Breast epithelium (tissue), 4 donors: ENCODE measurements at regions not wholly inside any gene's neighbourhood (a gene's known extent, or its start where the extent isn't known, plus 50 kb on each side); places are given as distances from the start of the nearest gene placed in this dataset.

ENCODE experiments used
- DNase-seq, 2 donors: peaks; one replicate each; pipeline ENCODE4 v3.0.0-alpha.2; 2019; ENCODE audit warnings: low spot score in 2 of 2
- H3K27ac ChIP-seq, 2 donors: fragments of 200-600 bp; sonication (generic) in 1 of 2; one replicate each; pipeline ENCODE4 v1.5.1; 2016 to 2019; ENCODE audit warnings: mild to moderate bottlenecking in 1 of 2
- H3K27me3 ChIP-seq, 2 donors: fragments of 200-600 bp; sonication (generic) in 1 of 2; one replicate each; pipeline versions ENCODE4 v1.5.1 to v1.6.0; 2017 to 2019; ENCODE audit warnings: control low read depth in 1 of 2, mild to moderate bottlenecking in 1 of 2
- H3K36me3 ChIP-seq: fragments of 200-600 bp; one replicate; pipeline ENCODE4 v1.5.1; 2019
- H3K4me1 ChIP-seq, 2 donors: fragments of 200-600 bp; sonication (generic); one replicate each; pipeline ENCODE4 v1.5.1; 2016 to 2019; ENCODE audit warnings: control low read depth in 1 of 2
- H3K4me3 ChIP-seq, 3 donors: fragments of 200-600 bp; sonication (generic); 1 replicate in 2 of 3; 2 replicates in 1 of 3; pipeline ENCODE4 v1.5.1; 2016 to 2019; ENCODE audit warnings: mild to moderate bottlenecking in 3 of 3, moderate library complexity in 2 of 3
- H3K9me3 ChIP-seq, 2 donors: fragments of 200-600 bp; sonication (generic) in 1 of 2; one replicate each; pipeline ENCODE4 v1.5.1; 2016 to 2019; ENCODE audit warnings: control low read depth in 1 of 2
- POLR2A ChIP-seq: fragments of 450-650 bp; IDR thresholded peaks from one replicate; pipeline ENCODE4 v1.6.1; 2016; ENCODE audit warnings: antibody characterized with exemption, mild to moderate bottlenecking, moderate library complexity
- POLR2AphosphoS5 ChIP-seq, 3 donors: sonication (generic); formaldehyde crosslinking; IDR thresholded peaks; one replicate each; pipeline ENCODE4 v1.6.1; 2017; ENCODE audit warnings: antibody characterized with exemption in 3 of 3
- intact Hi-C: fragments of 100-400 bp; cut with DNase I; formaldehyde crosslinking; loops from one replicate; pipeline ENCODE4 v1.15.1; 2023; ENCODE audit warnings: low total_unique reads
- TF ChIP-seq, protein P1 (sequence below), 3 donors: fragments of 450-650 bp; IDR thresholded peaks; one replicate each; pipeline ENCODE4 v1.5.1; 2016 to 2017; ENCODE audit warnings: antibody characterized with exemption in 3 of 3, mild to moderate bottlenecking in 3 of 3, moderate library complexity in 3 of 3

DNA sequence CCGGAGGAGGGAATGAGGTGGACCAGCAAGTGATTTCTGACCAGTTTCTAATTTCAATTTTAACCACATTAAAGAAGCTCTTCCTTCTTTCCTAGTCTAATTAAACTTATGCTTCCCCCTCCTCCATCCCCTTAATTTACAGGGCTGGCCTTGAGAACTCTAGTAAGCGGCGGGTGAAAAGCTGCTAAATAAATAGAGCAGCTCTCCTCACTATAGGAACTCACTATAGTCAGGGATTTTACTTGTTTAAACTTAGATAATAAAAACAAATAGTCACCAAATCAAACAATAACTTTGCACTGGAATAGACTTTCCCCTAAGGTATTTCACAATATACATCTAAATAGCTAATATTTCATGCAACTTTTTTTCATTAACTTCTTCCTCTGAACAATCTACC, 1838.2 kb upstream of the PRR20A start:
- DNase-seq = no peak
- no peaks in the 10 kb centered on the region for H3K4me1 ChIP-seq
- no peaks in the 10 kb centered on the region for H3K9me3 ChIP-seq
- no peak overlapping the region for H3K27ac ChIP-seq
- intact Hi-C loops = no loop called here
- no peaks in the 10 kb centered on the region for H3K36me3 ChIP-seq
- no peaks in the 10 kb centered on the region for H3K27me3 ChIP-seq
- H3K4me3 ChIP-seq = no peak overlapping the region
- no peak for TF ChIP-seq POLR2AphosphoS5 (IDR thresholded peaks at IDR 0.05)

- no peak for DNase-seq
- intact Hi-C loops = no loop called here
- Histone ChIP-seq H3K36me3 (no peaks in the 10 kb centered on the region), H3K27ac (no peak overlapping the region), H3K4me1 (no peaks in the 10 kb centered on the region), H3K9me3 (no peaks in the 10 kb centered on the region), H3K4me3 (no peak overlapping the region), H3K27me3 (no peaks in the 10 kb centered on the region)
- TF ChIP-seq POLR2AphosphoS5 (IDR thresholded peaks at IDR 0.05) (no peak), POLR2A (no peak)
- TF ChIP-seq, protein P1, sequence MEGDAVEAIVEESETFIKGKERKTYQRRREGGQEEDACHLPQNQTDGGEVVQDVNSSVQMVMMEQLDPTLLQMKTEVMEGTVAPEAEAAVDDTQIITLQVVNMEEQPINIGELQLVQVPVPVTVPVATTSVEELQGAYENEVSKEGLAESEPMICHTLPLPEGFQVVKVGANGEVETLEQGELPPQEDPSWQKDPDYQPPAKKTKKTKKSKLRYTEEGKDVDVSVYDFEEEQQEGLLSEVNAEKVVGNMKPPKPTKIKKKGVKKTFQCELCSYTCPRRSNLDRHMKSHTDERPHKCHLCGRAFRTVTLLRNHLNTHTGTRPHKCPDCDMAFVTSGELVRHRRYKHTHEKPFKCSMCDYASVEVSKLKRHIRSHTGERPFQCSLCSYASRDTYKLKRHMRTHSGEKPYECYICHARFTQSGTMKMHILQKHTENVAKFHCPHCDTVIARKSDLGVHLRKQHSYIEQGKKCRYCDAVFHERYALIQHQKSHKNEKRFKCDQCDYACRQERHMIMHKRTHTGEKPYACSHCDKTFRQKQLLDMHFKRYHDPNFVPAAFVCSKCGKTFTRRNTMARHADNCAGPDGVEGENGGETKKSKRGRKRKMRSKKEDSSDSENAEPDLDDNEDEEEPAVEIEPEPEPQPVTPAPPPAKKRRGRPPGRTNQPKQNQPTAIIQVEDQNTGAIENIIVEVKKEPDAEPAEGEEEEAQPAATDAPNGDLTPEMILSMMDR (IDR thresholded peaks at IDR 0.05) = no peak
Measured at GRCh38 chr13:55307909-55308308, 1832.8 kb upstream of the PRR20A start.

DNA sequence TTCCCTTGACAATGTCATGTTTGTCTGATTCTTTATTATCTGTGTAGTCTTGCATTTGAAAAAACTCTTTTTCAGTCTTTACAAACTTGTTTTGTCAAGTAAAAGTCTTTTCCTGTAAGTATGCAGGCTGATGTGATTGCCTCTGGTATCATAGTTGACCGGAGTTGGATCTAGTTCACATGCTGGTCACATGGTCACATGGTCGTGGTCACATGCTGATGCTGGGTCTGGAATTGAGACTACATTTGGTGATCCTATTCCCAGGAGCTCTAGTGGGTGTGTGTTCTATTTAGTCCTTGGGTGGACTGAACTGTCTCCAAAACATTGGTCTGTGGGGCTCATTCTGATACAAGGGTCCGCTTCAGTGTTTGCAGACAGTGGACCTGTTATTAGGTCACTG, 1798.8 kb upstream of the PRR20A start:
- Histone ChIP-seq H3K4me1 (no peaks in the 10 kb centered on the region), H3K27me3 (no peaks in the 10 kb centered on the region), H3K4me3 (no peak overlapping the region), H3K9me3 (no peaks in the 10 kb centered on the region), H3K27ac (no peak overlapping the region), H3K36me3 (no peaks in the 10 kb centered on the region)
- no peak for DNase-seq
- no peak for TF ChIP-seq POLR2A
- TF ChIP-seq, protein P1 (IDR thresholded peaks at IDR 0.05) = no peak
- no peak for TF ChIP-seq POLR2AphosphoS5 (IDR thresholded peaks at IDR 0.05)
- intact Hi-C loops = no loop called here

- intact Hi-C loops = no loop called here
- H3K27ac ChIP-seq = no peak overlapping the region
- no peaks in the 10 kb centered on the region for H3K9me3 ChIP-seq
- TF ChIP-seq, protein P1 (IDR thresholded peaks at IDR 0.05) = no peak
- TF ChIP-seq POLR2AphosphoS5 (IDR thresholded peaks at IDR 0.05) = no peak
- no peak for TF ChIP-seq POLR2A
- H3K36me3 ChIP-seq = no peaks in the 10 kb centered on the region
- no peaks in the 10 kb centered on the region for H3K4me1 ChIP-seq
- DNase-seq = no peak
- no peak overlapping the region for H3K4me3 ChIP-seq
- no peaks in the 10 kb centered on the region for H3K27me3 ChIP-seq
Measured at GRCh38 chr13:55345224-55345623, 1795.5 kb upstream of the PRR20A start.

GRCh38 chr13:55347528-55347927, 1793.2 kb upstream of the PRR20A start:
- intact Hi-C loops = no loop called here
- TF ChIP-seq POLR2A (no peak), POLR2AphosphoS5 (IDR thresholded peaks at IDR 0.05) (no peak)
- TF ChIP-seq, protein P1 (IDR thresholded peaks at IDR 0.05) = no peak
- H3K9me3 ChIP-seq = no peaks in the 10 kb centered on the region
- DNase-seq = no peak
- H3K4me3 ChIP-seq = no peak overlapping the region
- H3K27me3 ChIP-seq = no peaks in the 10 kb centered on the region
- no peaks in the 10 kb centered on the region for H3K36me3 ChIP-seq
- H3K4me1 ChIP-seq = no peaks in the 10 kb centered on the region
- H3K27ac ChIP-seq = no peak overlapping the region

DNA sequence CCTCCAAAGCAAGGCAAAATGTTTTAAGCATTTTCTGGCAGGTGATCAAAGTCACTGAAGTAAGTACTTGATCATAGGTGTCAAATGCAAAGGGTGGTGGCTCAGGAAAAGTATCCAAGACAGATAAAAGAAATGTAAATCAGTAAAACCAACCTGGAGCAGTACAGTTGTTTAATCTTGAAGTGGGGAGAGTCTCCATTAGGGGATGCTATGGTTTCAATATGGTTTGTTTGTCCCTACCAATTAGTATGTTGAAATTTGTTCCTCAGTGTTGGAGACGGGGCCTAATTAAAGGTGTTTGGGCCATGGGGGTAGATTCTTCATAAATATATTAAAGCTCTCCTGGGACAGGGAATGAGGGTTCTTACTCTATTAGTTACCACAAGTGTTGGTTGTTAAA, 1781.7 kb upstream of the PRR20A start:
- Histone ChIP-seq H3K4me3 (no peak overlapping the region), H3K4me1 (no peaks in the 10 kb centered on the region), H3K27ac (no peak overlapping the region), H3K36me3 (no peaks in the 10 kb centered on the region), H3K9me3 (no peaks in the 10 kb centered on the region), H3K27me3 (no peaks in the 10 kb centered on the region)
- intact Hi-C loops = no loop called here
- TF ChIP-seq POLR2A (no peak), POLR2AphosphoS5 (IDR thresholded peaks at IDR 0.05) (no peak)
- TF ChIP-seq, protein P1 (IDR thresholded peaks at IDR 0.05) = no peak
- DNase-seq = no peak
